NCI-H1105 (cell line): ENCODE measurements at regions not wholly inside any gene's neighbourhood (a gene's known extent, or its start where the extent isn't known, plus 50 kb on each side); places are given as distances from the start of the nearest gene placed in this dataset.

ENCODE experiments used
- DNase-seq: peaks from one replicate; lab custom pipeline; 2025; lab: John Stamatoyannopoulos, UW

- DNase-seq, result no peak
Observed at GRCh38 chr14:80146941-80147340, 64.4 kb downstream of the DIO2 start.

- DNase-seq, result no peak
Observed at GRCh38 chr14:80136358-80136757, 74.9 kb downstream of the DIO2 start.

GRCh38 chr14:80135305-80136088 lies 75.8 kb downstream of the DIO2 start:
- no peak for DNase-seq

DNA sequence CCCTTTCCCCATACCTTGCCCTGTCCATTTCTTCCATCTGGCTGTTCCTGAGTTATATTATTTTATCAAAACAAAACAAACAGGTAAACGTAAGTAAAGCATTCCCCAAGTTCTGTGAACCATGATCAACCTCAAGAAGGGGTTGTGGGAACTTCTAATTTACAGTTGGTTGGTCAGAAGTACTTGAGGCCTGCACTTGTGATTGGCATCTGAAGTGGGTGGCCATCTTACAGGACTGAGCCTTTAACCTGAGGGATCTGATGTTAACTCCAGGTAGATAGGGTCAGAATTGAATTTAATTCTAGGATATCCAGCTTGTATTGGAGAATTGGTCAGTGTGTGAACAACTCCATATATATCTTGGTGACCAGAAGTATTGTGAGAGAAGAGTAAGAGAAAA lies 77.0 kb downstream of the DIO2 start:
- DNase-seq, result no peak

GRCh38 chr14:80133457-80133856 lies 77.8 kb downstream of the DIO2 start:
- DNase-seq, result no peak

GRCh38 chr14:80127466-80127865 lies 83.8 kb downstream of the DIO2 start:
- no peak for DNase-seq

DNA sequence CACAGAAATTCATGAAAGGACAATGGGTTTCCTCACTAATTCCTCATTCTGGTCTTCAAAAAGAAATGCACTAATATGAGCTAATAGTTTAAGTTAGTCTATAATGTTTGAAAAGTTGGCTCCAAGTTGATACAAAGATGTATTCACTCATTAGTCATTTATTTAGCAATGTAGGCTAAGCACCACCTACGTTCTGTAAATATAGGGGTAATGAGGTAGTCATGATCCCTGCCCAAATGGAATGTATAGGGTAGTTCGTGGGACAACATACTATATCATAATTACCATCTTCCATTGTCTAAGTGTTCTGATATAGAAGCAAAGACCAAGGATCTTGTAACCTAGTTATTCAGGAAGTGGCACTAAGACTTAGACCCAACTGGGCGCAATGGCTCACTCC lies 86.5 kb downstream of the DIO2 start:
- DNase-seq, result no peak

DNA sequence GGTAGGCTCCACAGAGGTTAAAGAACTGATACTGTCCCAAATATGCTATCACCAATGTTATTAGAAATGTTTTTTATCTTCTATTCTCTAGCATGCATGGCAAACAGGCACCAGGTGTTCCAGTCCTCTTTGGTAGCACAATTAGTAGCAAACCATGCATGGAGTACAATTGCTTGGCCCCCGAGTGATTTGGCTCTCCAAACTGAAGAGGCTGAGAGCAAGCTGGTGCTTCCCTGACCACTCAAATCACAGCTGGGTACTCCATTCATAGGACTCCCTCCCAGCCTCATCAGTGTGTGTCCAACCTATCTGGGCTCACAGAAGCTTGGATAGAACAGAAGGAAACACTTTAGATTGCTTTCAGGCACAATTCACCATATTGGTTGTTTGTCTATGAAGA lies 93.4 kb downstream of the DIO2 start:
- peak; percentile 32 for DNase-seq

- DNase-seq, result no peak
Observed at GRCh38 chr14:80116157-80116556, 95.1 kb downstream of the DIO2 start.

DNA sequence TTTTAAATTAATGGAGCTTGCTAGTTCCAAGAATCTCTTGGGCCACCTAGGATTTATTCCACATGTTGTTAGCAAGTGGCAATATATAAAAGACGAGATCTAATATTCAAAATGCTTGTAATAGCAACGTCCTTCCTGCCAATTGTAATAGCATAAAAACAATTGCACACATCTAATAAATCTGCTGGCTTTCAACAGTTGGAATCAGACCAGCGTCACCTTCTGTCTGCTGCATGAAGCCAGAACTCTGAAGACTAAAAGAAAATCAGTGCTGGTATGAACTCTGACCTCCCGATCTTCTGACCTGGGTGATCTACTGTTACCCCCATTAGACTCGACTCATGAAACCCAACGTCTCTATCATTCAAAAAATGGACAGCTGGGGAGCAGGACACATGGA lies 100.6 kb downstream of the DIO2 start:
- no peak for DNase-seq

DNA sequence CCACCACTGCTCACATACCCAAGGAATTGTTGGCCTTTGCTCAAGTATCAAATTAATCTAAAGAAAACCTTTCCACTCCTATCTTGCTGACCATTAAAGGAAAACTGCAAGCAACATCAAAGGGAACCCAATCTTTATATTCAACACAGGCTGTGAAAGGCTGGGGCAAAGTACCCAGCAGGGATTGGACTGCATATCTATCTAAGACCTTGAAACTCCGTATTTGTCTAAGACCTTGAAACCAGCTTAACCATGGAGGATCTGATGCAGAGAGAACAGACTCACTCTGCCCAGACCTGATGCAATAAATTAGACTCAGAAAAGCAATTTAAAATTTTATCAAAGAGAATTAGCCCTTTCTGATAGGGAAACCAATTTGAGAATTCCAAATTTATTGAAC lies 102.2 kb downstream of the DIO2 start:
- DNase-seq, result no peak

- DNase-seq, result no peak
Observed at GRCh38 chr14:80108430-80108829, 102.9 kb downstream of the DIO2 start.

DNA sequence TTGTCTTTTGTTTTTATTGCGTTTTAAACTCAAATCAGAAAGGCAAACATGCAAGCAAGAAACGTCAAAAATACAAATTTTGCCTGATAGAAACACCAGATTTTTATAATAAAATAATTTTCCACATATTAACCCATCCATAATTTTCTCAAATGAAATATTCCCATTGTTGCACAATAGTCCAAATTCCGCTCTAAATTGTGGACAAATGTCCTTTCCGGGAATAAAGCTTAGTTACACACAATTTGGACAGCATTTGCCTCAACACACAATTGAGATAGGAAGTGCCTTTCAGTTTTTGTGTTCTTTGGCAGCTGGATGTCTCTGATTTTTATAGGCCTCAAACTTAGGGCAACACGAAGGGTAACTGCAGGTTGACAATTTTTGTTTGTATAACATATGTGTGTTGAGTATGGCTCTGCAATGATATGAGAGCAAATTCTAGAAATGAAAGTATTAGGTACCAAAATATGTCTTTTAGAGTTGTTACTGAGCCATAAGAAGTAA lies 105.8 kb downstream of the DIO2 start:
- no peak for DNase-seq

GRCh38 chr14:80101835-80102234 lies 109.5 kb downstream of the DIO2 start:
- DNase-seq, result no peak

- DNase-seq, result no peak
Observed at GRCh38 chr14:80100681-80101080, 110.6 kb downstream of the DIO2 start.

DNA sequence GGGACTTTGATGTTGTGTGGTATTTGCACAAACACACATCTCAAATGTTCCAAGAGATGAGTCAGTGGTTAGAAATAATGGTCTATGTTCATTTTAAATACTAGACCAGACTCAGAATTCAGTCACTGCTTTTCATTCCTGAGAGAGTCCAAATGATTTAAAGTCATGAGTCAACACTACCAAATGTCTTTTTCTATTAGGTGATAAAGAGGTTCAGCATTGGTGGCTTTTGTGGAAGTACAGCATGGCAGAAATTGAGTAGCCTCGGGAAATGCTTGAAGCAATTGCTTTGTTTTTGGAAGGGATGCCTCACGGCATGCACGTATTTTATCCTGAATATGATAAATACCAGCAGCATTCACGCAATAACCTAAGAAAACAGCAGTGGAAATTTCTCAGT lies 115.7 kb downstream of the DIO2 start:
- DNase-seq, result no peak

GRCh38 chr14:80087411-80087810 lies 123.9 kb downstream of the DIO2 start:
- no peak for DNase-seq

DNA sequence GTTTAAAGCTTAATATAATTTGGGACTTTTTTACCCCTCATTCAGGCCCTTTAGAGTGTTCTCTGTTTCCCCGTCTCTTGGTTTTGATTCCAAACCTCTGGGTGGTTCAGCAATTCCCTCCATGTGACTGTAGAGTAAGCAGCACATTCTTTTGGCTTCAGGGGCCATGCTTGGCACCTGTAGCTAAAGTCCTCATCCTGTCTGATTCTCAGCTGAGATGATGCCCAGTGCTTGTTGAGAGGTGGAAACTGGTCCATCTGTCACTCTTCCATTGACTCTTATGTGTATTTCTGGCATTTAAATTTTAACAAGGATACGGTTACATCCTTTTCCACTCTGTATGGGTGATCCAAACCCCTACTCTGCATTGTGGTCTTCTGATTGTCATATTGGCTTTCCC lies 127.1 kb downstream of the DIO2 start:
- DNase-seq, result no peak

- DNase-seq, result no peak
Observed at GRCh38 chr14:80080601-80081000, 130.7 kb downstream of the DIO2 start.

GRCh38 chr14:80078501-80078900 lies 132.8 kb downstream of the DIO2 start:
- peak; percentile 77 for DNase-seq

- no peak for DNase-seq
Observed at GRCh38 chr14:80077262-80077661, 134.0 kb downstream of the DIO2 start.

- no peak for DNase-seq
Observed at GRCh38 chr14:80074900-80075574, 136.3 kb downstream of the DIO2 start.

DNA sequence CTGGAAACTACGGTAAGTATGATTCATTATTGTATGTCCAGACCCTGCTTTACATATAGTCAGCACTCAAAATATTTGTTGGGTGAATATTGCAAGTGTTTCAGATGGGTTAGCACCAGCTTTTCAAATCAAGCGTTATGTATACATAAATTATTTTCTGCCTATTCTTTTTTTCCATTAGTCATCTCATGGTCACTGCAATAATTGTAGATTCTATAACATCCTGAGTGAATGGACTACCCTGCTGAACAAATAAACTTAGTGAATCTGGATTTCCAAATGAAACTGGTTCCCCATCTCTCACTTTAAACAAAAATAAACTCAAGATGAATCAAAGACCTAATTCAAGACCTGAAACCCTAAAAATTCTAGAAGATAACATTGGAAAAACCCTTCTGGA lies 152.3 kb downstream of the DIO2 start:
- DNase-seq, result no peak

- DNase-seq, result no peak
Observed at GRCh38 chr14:80056497-80056801, 154.9 kb downstream of the DIO2 start.
